ENCODE measurements at regions not wholly inside any gene's neighbourhood (a gene's known extent, or its start where the extent isn't known, plus 50 kb on each side); places are given as distances from the start of the nearest gene placed in this dataset.

DNA sequence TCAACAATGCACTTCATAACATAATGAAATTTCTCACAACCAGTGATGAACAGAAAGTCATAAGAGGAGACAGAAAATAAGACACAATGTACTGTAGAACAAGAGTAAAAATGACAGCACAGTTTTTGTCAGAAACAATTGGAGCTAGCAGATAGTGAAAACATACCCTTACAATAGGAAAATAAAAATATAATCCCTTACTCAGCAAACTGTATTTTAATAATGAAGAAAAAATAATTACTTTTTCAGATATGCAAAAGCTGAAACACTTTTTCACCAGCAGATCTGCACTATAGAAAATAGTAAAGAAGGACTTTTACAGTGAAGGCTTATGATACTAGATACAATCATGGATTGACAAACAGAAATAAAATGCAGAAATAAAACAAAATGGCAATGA lies 126.3 kb downstream of the TRAM1L1 start:
- TF ChIP-seq, protein P1, sequence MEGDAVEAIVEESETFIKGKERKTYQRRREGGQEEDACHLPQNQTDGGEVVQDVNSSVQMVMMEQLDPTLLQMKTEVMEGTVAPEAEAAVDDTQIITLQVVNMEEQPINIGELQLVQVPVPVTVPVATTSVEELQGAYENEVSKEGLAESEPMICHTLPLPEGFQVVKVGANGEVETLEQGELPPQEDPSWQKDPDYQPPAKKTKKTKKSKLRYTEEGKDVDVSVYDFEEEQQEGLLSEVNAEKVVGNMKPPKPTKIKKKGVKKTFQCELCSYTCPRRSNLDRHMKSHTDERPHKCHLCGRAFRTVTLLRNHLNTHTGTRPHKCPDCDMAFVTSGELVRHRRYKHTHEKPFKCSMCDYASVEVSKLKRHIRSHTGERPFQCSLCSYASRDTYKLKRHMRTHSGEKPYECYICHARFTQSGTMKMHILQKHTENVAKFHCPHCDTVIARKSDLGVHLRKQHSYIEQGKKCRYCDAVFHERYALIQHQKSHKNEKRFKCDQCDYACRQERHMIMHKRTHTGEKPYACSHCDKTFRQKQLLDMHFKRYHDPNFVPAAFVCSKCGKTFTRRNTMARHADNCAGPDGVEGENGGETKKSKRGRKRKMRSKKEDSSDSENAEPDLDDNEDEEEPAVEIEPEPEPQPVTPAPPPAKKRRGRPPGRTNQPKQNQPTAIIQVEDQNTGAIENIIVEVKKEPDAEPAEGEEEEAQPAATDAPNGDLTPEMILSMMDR (IDR thresholded peaks at IDR 0.05; ENCODE audit: insufficient read depth, low read length): no peak
- TF ChIP-seq, protein P2, sequence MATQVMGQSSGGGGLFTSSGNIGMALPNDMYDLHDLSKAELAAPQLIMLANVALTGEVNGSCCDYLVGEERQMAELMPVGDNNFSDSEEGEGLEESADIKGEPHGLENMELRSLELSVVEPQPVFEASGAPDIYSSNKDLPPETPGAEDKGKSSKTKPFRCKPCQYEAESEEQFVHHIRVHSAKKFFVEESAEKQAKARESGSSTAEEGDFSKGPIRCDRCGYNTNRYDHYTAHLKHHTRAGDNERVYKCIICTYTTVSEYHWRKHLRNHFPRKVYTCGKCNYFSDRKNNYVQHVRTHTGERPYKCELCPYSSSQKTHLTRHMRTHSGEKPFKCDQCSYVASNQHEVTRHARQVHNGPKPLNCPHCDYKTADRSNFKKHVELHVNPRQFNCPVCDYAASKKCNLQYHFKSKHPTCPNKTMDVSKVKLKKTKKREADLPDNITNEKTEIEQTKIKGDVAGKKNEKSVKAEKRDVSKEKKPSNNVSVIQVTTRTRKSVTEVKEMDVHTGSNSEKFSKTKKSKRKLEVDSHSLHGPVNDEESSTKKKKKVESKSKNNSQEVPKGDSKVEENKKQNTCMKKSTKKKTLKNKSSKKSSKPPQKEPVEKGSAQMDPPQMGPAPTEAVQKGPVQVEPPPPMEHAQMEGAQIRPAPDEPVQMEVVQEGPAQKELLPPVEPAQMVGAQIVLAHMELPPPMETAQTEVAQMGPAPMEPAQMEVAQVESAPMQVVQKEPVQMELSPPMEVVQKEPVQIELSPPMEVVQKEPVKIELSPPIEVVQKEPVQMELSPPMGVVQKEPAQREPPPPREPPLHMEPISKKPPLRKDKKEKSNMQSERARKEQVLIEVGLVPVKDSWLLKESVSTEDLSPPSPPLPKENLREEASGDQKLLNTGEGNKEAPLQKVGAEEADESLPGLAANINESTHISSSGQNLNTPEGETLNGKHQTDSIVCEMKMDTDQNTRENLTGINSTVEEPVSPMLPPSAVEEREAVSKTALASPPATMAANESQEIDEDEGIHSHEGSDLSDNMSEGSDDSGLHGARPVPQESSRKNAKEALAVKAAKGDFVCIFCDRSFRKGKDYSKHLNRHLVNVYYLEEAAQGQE (IDR thresholded peaks at IDR 0.05; ENCODE audit: insufficient replicate concordance, low read depth): no peak
- no peak for TF ChIP-seq SPI1 (IDR thresholded peaks at IDR 0.05; ENCODE audit: borderline replicate concordance, low read depth)

Data from HL-60 (cell line).